CD4-positive, alpha-beta memory T cell (primary cell): ENCODE measurements at regions not wholly inside any gene's neighbourhood (a gene's known extent, or its start where the extent isn't known, plus 50 kb on each side); places are given as distances from the start of the nearest gene placed in this dataset.

Experiments used
- CTCF ChIA-PET: fragments of 350-600 bp; sonication (Branson Sonifier 250); formaldehyde crosslinking; loops from one replicate; lab custom pipeline; 2021; ENCODE audit warnings: inconsistent platforms; ENCODE audit not compliant: partially characterized antibody; lab: Charles Lee
- POLR2A ChIA-PET: fragments of 350-600 bp; sonication (Branson Sonifier 250); formaldehyde crosslinking; loops from one replicate; lab custom pipeline; 2021; ENCODE audit not compliant: partially characterized antibody; lab: Charles Lee
- DNase-seq, 5 donors: peaks; one replicate each; pipeline versions ENCODE4 v3.0.0 to v3.0.0-alpha.2; 2020 to 2022; ENCODE audit warnings: mixed read lengths in 1 of 5
- H3K27ac ChIP-seq: one replicate; pipeline ENCODE4 v1.7.0; 2013; ENCODE audit warnings: low read depth, low read length
- H3K27me3 ChIP-seq: 2 replicates; pipeline ENCODE4 v1.7.0; 2013; ENCODE audit warnings: mild to moderate bottlenecking, low read length, moderate library complexity; ENCODE audit not compliant: insufficient read depth
- H3K36me3 ChIP-seq: 2 replicates; pipeline ENCODE4 v1.7.0; 2013; ENCODE audit warnings: mild to moderate bottlenecking, low read length, moderate library complexity; ENCODE audit not compliant: insufficient read depth
- H3K4me1 ChIP-seq: 2 replicates; pipeline ENCODE4 v1.7.0; 2013; ENCODE audit warnings: mild to moderate bottlenecking, low read length, moderate library complexity; ENCODE audit not compliant: insufficient read depth
- H3K4me3 ChIP-seq, 2 donors: one replicate each; pipeline ENCODE4 v1.7.0; 2013; ENCODE audit warnings: low read length in 2 of 2, mild to moderate bottlenecking in 1 of 2
- H3K9me3 ChIP-seq, 2 donors: one replicate each; pipeline ENCODE4 v1.7.0; 2013; ENCODE audit warnings: low read length in 2 of 2, control low read depth in 1 of 2; ENCODE audit not compliant: control insufficient read depth in 1 of 2
- H3K27ac Mint-ChIP-seq, 7 donors: one replicate each; pipeline ENCODE4 v1.8.0; 2020 to 2021; ENCODE audit warnings: mixed read lengths in 7 of 7, mild to moderate bottlenecking in 6 of 7, inconsistent platforms in 3 of 7, moderate library complexity in 3 of 7
- H3K27me3 Mint-ChIP-seq, 2 donors: one replicate each; pipeline ENCODE4 v1.8.0; 2020 to 2021; ENCODE audit warnings: mixed read lengths in 2 of 2
- H3K36me3 Mint-ChIP-seq, 2 donors: one replicate each; pipeline ENCODE4 v1.8.0; 2020 to 2021; ENCODE audit warnings: mixed read lengths in 2 of 2, inconsistent platforms in 1 of 2, mild to moderate bottlenecking in 1 of 2
- H3K4me1 Mint-ChIP-seq, 4 donors: one replicate each; pipeline ENCODE4 v1.8.0; 2020 to 2021; ENCODE audit warnings: mixed read lengths in 4 of 4, mild to moderate bottlenecking in 1 of 4
- H3K4me3 Mint-ChIP-seq, 8 donors: one replicate each; pipeline ENCODE4 v1.8.0; 2020 to 2021; ENCODE audit warnings: mixed read lengths in 8 of 8, mild to moderate bottlenecking in 7 of 8, moderate library complexity in 6 of 8, inconsistent platforms in 3 of 8
- H3K9me3 Mint-ChIP-seq, 8 donors: one replicate each; pipeline ENCODE4 v1.8.0; 2020 to 2021; ENCODE audit warnings: mixed read lengths in 8 of 8, mild to moderate bottlenecking in 5 of 8, inconsistent platforms in 3 of 8, moderate library complexity in 1 of 8
- intact Hi-C: fragments of 100-400 bp; cut with micrococcal nuclease; formaldehyde crosslinking; loops from one replicate; pipeline ENCODE4 v1.15.1; 2023

- Mint-ChIP-seq H3K4me3 (no peak overlapping the region), H3K27me3 (no peaks in the 10 kb centered on the region), H3K4me1 (no peaks in the 10 kb centered on the region), H3K27ac (no peak overlapping the region), H3K9me3 (peaks cover 2 to 28% (median 16%) of the 10 kb centered on the region in 8 donors), H3K36me3 (no peaks in the 10 kb centered on the region)
- Histone ChIP-seq H3K27me3 (no peaks in the 10 kb centered on the region), H3K36me3 (no peaks in the 10 kb centered on the region), H3K4me3 (no peak overlapping the region), H3K27ac (no peak overlapping the region), H3K4me1 (no peaks in the 10 kb centered on the region), H3K9me3 (no peaks in the 10 kb centered on the region)
- POLR2A ChIA-PET, result no interaction called here
- CTCF ChIA-PET, result no interaction called here
- no peak for DNase-seq
- intact Hi-C loops, result no loop called here
Observed at GRCh38 chr18:31213641-31214040, 51.0 kb upstream of the DSC1 start.

DNA sequence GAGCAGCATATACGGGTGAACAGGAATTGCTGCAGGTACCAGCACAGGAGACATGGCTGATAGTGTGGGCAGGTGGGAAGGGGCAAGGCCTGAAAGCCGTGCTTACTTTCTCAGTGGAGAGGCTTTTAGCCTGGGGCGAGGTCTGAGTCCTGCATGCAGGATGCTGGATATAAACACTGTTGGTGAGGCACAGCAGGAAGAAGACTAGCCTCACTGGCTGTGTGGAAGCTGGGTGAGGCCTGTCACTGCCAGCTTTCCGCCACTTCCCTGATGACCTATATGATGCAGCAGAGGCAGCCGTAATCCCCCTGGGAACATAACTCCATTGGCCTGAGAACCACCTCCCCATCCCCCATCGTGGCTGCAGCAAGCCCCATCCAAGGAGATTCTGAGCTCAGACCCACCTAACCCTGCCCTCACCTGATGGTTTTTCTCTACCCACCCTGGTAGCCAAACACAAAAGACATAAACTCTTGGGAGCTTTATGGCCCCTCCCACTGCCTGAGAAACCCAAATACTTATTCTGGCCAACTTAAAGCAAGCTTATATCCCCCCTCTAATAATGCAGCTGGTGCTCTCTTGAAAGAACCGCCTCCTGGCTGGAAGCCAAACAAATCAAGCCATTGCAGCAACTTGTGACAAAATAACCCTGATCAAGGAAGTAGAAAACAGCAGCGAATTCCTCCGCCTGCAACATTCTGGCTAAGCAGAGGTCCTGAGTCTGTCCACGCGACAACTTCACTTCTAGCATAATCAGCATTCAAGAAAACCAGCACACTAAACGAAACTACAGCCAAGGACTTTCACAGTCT, 54.6 kb upstream of the DSC1 start:
- Mint-ChIP-seq H3K4me1 (no peaks in the 10 kb centered on the region), H3K36me3 (no peaks in the 10 kb centered on the region), H3K4me3 (no peak overlapping the region), H3K27me3 (no peaks in the 10 kb centered on the region), H3K27ac (peak overlapping the region in 1 of 7 donors; percentile 30), H3K9me3 (peaks cover 6 to 43% (median 19%) of the 10 kb centered on the region in 8 donors)
- CTCF ChIA-PET, result no interaction called here
- Histone ChIP-seq H3K36me3 (no peaks in the 10 kb centered on the region), H3K4me3 (no peak overlapping the region), H3K27ac (no peak overlapping the region), H3K4me1 (no peaks in the 10 kb centered on the region), H3K27me3 (no peaks in the 10 kb centered on the region), H3K9me3 (no peaks in the 10 kb centered on the region)
- DNase-seq, result no peak
- POLR2A ChIA-PET, result no interaction called here
- intact Hi-C loops, result no loop called here

DNA sequence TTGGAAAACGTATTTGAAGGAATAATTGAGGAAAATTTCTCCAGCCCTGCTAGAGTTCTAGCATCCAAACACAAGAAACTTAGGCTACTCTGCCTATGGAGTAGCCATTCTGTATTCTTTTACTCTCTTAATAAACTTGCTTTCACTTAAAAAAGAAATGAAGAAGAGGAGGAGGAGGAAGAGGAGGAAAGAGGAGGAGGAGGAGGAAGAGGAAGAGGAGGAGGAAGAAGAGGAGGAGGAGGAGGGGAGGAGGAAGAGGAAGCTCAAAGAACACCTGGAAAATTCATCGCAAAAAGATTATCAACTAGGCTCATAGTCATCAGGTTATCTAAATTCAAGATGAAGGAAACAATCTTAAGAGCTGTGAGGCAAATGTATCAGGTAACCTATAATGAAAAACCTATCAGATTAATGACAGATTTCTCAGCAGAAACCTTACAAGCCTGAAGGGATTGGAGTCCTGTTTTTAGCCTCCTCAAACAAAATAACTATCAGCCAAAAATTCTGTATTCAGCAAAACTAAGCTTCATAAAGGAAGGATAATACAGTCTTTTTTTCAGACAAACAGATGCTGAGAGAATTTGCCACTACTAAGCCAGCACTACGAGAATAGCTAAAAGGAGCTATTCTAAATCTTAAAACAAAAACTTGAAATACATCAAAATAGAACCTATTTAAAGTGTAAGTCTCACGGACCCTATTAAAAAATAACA, 56.2 kb upstream of the DSC1 start:
- ChIA-PET CTCF (no interaction called here), POLR2A (no interaction called here)
- Histone ChIP-seq H3K4me3 (no peak overlapping the region), H3K36me3 (no peaks in the 10 kb centered on the region), H3K9me3 (no peaks in the 10 kb centered on the region), H3K4me1 (no peaks in the 10 kb centered on the region), H3K27me3 (no peaks in the 10 kb centered on the region), H3K27ac (no peak overlapping the region)
- Mint-ChIP-seq H3K27ac (no peak overlapping the region), H3K4me1 (no peaks in the 10 kb centered on the region), H3K4me3 (no peak overlapping the region), H3K36me3 (no peaks in the 10 kb centered on the region), H3K27me3 (no peaks in the 10 kb centered on the region), H3K9me3 (peaks cover 4 to 44% (median 21%) of the 10 kb centered on the region in 8 donors)
- no peak for DNase-seq
- intact Hi-C loops, result no loop called here

DNA sequence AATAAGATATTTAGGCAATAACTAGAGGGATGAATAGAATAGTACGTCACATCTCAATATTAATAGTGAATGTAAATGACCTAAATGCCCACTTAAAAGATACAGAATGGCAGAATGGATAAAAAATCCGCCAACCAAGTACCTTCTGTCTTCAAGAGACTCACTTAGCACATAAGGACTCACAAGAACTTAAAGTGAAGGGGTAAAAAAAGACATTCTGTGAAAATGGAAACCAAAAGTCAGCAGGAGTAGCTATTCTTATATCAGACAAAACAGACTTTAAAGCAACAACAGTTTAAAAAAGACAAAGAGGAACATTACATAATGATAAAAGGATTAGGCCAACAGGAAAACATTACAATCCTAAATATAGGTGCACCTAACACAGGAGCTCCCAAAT, 56.7 kb upstream of the DSC1 start:
- H3K4me1 Mint-ChIP-seq, result no peaks in the 10 kb centered on the region
- Histone ChIP-seq H3K4me1 (no peaks in the 10 kb centered on the region), H3K9me3 (no peaks in the 10 kb centered on the region), H3K4me3 (no peak overlapping the region), H3K27ac (no peak overlapping the region), H3K36me3 (no peaks in the 10 kb centered on the region), H3K27me3 (no peaks in the 10 kb centered on the region)
- no peaks in the 10 kb centered on the region for H3K36me3 Mint-ChIP-seq
- ChIA-PET CTCF (no interaction called here), POLR2A (no interaction called here)
- H3K27me3 Mint-ChIP-seq, result no peaks in the 10 kb centered on the region
- intact Hi-C loops, result no loop called here
- peaks cover 4 to 44% (median 21%) of the 10 kb centered on the region in 8 donors for H3K9me3 Mint-ChIP-seq
- no peak for DNase-seq
- H3K4me3 Mint-ChIP-seq, result no peak overlapping the region
- H3K27ac Mint-ChIP-seq, result no peak overlapping the region

DNA sequence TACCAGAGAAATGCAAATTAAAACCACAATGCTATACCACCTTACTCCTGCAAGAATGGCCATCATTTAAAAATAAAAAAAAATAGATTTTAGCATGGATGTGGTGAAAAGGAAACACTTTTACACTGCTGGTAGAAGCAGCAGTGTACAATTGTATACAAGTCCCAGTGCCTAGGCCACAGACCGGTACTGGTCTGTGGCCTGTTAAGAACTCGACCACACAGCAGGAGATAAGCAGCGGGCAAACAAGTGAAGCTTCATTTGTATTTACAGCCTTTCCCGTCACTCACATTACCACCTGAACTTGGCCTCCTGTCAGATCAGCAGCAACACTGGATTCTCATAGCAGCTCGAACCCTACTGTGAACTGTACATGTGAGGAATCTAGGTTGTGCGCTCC, 60.7 kb upstream of the DSC1 start:
- ChIA-PET CTCF (no interaction called here), POLR2A (no interaction called here)
- peaks cover 7 to 32% (median 12%) of the 10 kb centered on the region in 8 donors for H3K9me3 Mint-ChIP-seq
- Histone ChIP-seq H3K27me3 (no peaks in the 10 kb centered on the region), H3K27ac (no peak overlapping the region), H3K4me1 (no peaks in the 10 kb centered on the region), H3K36me3 (no peaks in the 10 kb centered on the region), H3K9me3 (no peaks in the 10 kb centered on the region), H3K4me3 (no peak overlapping the region)
- no peak overlapping the region for H3K4me3 Mint-ChIP-seq
- H3K27ac Mint-ChIP-seq, result no peak overlapping the region
- no peaks in the 10 kb centered on the region for H3K27me3 Mint-ChIP-seq
- H3K36me3 Mint-ChIP-seq, result no peaks in the 10 kb centered on the region
- DNase-seq, result no peak
- no peaks in the 10 kb centered on the region for H3K4me1 Mint-ChIP-seq
- intact Hi-C loops, result no loop called here

DNA sequence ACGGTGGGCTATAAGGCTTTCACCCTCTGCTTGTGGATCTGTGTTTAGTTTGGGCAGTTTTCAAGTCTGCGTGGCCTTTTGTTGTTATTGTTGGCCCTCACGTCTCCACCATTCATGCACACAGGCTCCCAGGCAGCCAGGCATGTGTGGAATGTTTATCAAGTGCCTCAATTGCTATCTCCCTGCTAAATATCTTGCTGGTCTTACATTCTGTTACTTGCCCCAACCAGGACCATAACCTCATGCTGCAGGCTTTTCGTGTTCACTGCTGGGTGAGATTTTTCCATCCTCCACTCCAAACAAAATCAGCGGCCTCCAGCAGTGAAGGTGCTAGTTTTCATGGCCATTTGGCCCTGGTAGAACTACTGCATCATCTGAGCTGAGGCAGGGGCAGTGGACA, 63.0 kb upstream of the DSC1 start:
- H3K4me1 Mint-ChIP-seq, result no peaks in the 10 kb centered on the region
- ChIA-PET CTCF (no interaction called here), POLR2A (no interaction called here)
- intact Hi-C loops, result no loop called here
- H3K9me3 Mint-ChIP-seq, result peaks cover 7 to 29% (median 20%) of the 10 kb centered on the region in 8 donors
- no peak overlapping the region for H3K27ac Mint-ChIP-seq
- no peaks in the 10 kb centered on the region for H3K27me3 ChIP-seq
- H3K27me3 Mint-ChIP-seq, result no peaks in the 10 kb centered on the region
- DNase-seq, result no peak
- H3K9me3 ChIP-seq, result no peaks in the 10 kb centered on the region
- no peaks in the 10 kb centered on the region for H3K36me3 Mint-ChIP-seq
- H3K4me3 ChIP-seq, result no peak overlapping the region
- H3K4me3 Mint-ChIP-seq, result no peak overlapping the region
- H3K36me3 ChIP-seq, result no peaks in the 10 kb centered on the region
- H3K27ac ChIP-seq, result no peak overlapping the region
- no peaks in the 10 kb centered on the region for H3K4me1 ChIP-seq

- intact Hi-C loops, result no loop called here
- peaks cover 0 to 22% (median 14%) of the 10 kb centered on the region in 8 donors for H3K9me3 Mint-ChIP-seq
- no peaks in the 10 kb centered on the region for H3K27me3 ChIP-seq
- ChIA-PET POLR2A (no interaction called here), CTCF (no interaction called here)
- H3K27ac ChIP-seq, result no peak overlapping the region
- no peak overlapping the region for H3K4me3 Mint-ChIP-seq
- no peaks in the 10 kb centered on the region for H3K36me3 Mint-ChIP-seq
- H3K27me3 Mint-ChIP-seq, result no peaks in the 10 kb centered on the region
- DNase-seq, result no peak
- no peak overlapping the region for H3K4me3 ChIP-seq
- no peaks in the 10 kb centered on the region for H3K9me3 ChIP-seq
- no peaks in the 10 kb centered on the region for H3K4me1 Mint-ChIP-seq
- H3K36me3 ChIP-seq, result no peaks in the 10 kb centered on the region
- no peak overlapping the region for H3K27ac Mint-ChIP-seq
- H3K4me1 ChIP-seq, result no peaks in the 10 kb centered on the region
Observed at GRCh38 chr18:31227497-31228229, 65.0 kb upstream of the DSC1 start.
